ENCODE measurements at regions not wholly inside any gene's neighbourhood (a gene's known extent, or its start where the extent isn't known, plus 50 kb on each side); places are given as distances from the start of the nearest gene placed in this dataset.

- no peak for DNase-seq (ENCODE audit: low read depth)
- TF ChIP-seq MYC (IDR thresholded peaks at IDR 0.05; ENCODE audit: low read depth, low read length): no peak
- TF ChIP-seq, protein P1, sequence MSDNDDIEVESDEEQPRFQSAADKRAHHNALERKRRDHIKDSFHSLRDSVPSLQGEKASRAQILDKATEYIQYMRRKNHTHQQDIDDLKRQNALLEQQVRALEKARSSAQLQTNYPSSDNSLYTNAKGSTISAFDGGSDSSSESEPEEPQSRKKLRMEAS (IDR thresholded peaks at IDR 0.05; ENCODE audit: low read depth, low read length): no peak
- no peak for TF ChIP-seq POLR2A (IDR thresholded peaks at IDR 0.05; ENCODE audit: extremely low read depth, insufficient read length)
- TF ChIP-seq CTCF (IDR thresholded peaks at IDR 0.05; ENCODE audit: low read depth, low read length): no peak
- no peak overlapping the region for H3K4me3 ChIP-seq (ENCODE audit: low read depth, low read length)
Measured at GRCh38 chr11:70500076-70500847, 101.9 kb downstream of the CTTN start.

DNA sequence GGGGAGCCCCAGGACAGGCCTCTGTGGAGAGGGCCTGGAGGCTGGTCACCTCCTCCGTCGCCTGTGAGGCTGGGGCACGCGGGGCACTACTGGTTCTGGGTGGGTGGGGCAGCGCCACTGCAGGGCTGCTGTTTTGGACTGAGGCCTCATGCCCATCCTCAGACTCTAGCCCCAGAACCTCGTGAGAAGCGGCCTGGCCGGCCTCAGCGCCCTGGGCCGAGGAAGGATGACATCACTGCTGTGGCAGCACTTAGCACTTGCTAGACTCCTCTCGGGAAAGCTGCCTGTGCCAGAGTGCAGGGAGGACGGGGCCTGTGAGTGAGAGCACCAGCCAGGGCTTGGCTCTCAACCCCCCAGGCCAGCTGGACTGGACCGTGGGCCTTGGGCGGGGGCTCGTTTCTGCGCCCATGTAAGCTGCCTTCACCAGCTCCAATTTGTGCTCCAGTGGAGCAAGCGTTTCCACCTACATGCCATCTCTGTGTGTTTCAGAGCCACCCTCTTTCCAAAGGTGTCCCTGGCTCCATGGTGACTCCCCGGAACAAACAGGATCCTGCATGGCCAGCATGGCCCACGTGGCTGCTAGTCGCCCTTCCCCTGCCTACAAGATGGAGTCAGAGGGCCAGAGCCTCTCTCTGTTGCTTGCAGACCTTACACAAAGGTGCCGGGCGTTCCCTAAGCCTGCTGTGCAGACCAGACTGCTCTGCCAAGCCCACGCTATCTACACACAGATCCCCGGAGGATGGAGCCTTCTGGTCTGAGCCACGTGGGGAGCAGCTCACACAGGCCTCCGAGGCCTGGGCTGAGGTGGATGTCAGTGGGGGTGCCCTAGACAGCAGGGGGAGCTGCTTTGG, 102.9 kb downstream of the CTTN start:
- no peak for DNase-seq (ENCODE audit: low read depth)
- TF ChIP-seq, protein P1 (IDR thresholded peaks at IDR 0.05; ENCODE audit: low read depth, low read length): no peak
- TF ChIP-seq CTCF (IDR thresholded peaks at IDR 0.05; ENCODE audit: low read depth, low read length): no peak
- H3K4me3 ChIP-seq (ENCODE audit: low read depth, low read length): no peak overlapping the region

DNA sequence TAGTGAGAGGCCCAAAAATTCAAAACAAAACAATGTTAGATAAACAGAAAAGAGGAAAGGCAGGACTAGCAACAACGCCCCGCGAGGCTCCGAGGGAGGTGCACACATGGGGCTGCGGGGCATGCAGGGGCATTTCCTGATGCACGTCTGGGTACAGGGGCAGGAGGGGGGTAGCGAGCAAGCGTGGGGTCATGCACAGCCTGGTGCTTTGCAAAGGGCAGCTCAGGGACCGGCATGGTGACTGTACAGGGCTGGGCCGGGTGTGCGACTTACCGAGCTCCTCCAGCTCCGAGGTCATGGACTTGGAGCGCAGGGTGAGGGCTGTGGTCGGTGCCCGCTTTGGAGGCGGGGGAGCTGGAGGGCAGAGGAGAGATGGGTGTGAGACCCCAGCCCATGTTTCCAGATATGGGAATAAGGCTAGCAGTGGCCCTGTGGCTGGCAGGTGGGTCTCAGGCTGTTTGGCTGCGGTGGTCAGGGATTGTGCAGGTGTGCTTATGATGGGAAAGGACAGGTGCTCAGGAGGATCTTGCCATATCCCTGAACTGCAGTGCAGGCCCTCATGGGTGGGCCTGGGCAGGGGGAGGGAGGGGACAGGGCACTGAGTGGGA, 103.7 kb downstream of the CTTN start:
- no peak overlapping the region for H3K4me3 ChIP-seq (ENCODE audit: low read depth, low read length)
- no peak for DNase-seq (ENCODE audit: low read depth)
- TF ChIP-seq, protein P1 (IDR thresholded peaks at IDR 0.05; ENCODE audit: low read depth, low read length): no peak
- TF ChIP-seq POLR2A (IDR thresholded peaks at IDR 0.05; ENCODE audit: extremely low read depth, insufficient read length) (no peak), MYC (IDR thresholded peaks at IDR 0.05; ENCODE audit: low read depth, low read length) (no peak), CTCF (IDR thresholded peaks at IDR 0.05; ENCODE audit: low read depth, low read length) (no peak)

- DNase-seq (ENCODE audit: low read depth): no peak
- H3K4me3 ChIP-seq (ENCODE audit: low read depth, low read length): no peak overlapping the region
- no peak for TF ChIP-seq POLR2A (IDR thresholded peaks at IDR 0.05; ENCODE audit: extremely low read depth, insufficient read length)
- TF ChIP-seq, protein P1 (IDR thresholded peaks at IDR 0.05; ENCODE audit: low read depth, low read length): no peak
- TF ChIP-seq CTCF (IDR thresholded peaks at IDR 0.05; ENCODE audit: low read depth, low read length): no peak
- no peak for TF ChIP-seq MYC (IDR thresholded peaks at IDR 0.05; ENCODE audit: low read depth, low read length)
Measured at GRCh38 chr11:70502677-70503467, 104.5 kb downstream of the CTTN start.

- TF ChIP-seq POLR2A (IDR thresholded peaks at IDR 0.05; ENCODE audit: extremely low read depth, insufficient read length) (no peak), MYC (IDR thresholded peaks at IDR 0.05; ENCODE audit: low read depth, low read length) (no peak), CTCF (IDR thresholded peaks at IDR 0.05; ENCODE audit: low read depth, low read length) (peak; percentile 24)
- TF ChIP-seq, protein P1 (IDR thresholded peaks at IDR 0.05; ENCODE audit: low read depth, low read length): no peak
- no peak overlapping the region for H3K4me3 ChIP-seq (ENCODE audit: low read depth, low read length)
- no peak for DNase-seq (ENCODE audit: low read depth)
Measured at GRCh38 chr11:70503468-70504221, 105.3 kb downstream of the CTTN start.

Measured in NB4 (cell line).